GM12872 (cell line): ENCODE measurements at regions not wholly inside any gene's neighbourhood (a gene's known extent, or its start where the extent isn't known, plus 50 kb on each side); places are given as distances from the start of the nearest gene placed in this dataset.

Experiments
- CTCF ChIP-seq: IDR thresholded peaks from 3 replicates; pipeline ENCODE4 v1.5.1; 2011; ENCODE audit warnings: low read depth, mild to moderate bottlenecking, low read length, moderate library complexity; ENCODE audit not compliant: insufficient read depth

- no peak for TF ChIP-seq CTCF
These were observed 68.1 kb upstream of the HTR2A start for GRCh38 chr13:46964789-46965527.

GRCh38 chr13:46963904-46964303 is 67.1 kb upstream of the HTR2A start:
- TF ChIP-seq CTCF, result no peak

GRCh38 chr13:46962281-46962941 is 65.6 kb upstream of the HTR2A start:
- TF ChIP-seq CTCF, result peak; percentile 63

- no peak for TF ChIP-seq CTCF
These were observed 64.9 kb upstream of the HTR2A start for GRCh38 chr13:46961719-46962118.

- TF ChIP-seq CTCF, result no peak
These were observed 57.1 kb upstream of the HTR2A start for GRCh38 chr13:46953941-46954340.

GRCh38 chr13:46953331-46953730 is 56.5 kb upstream of the HTR2A start:
- TF ChIP-seq CTCF, result no peak

- no peak for TF ChIP-seq CTCF
These were observed 54.7 kb upstream of the HTR2A start for GRCh38 chr13:46951516-46951915.
